Spleen (tissue), 11 donors: ENCODE measurements at regions not wholly inside any gene's neighbourhood (a gene's known extent, or its start where the extent isn't known, plus 50 kb on each side); places are given as distances from the start of the nearest gene placed in this dataset.

Experiments
- DNase-seq: peaks from one replicate; pipeline ENCODE4 v3.0.0-alpha.2; 2020
- H3K27ac ChIP-seq, 8 donors: fragments of 200-600 bp; sonication (generic) in 7 of 8; 1 replicate in 4 of 8; 2 replicates in 4 of 8; pipeline versions ENCODE4 v1.5.0 to v1.8.0; 2016 to 2021; ENCODE audit warnings: inconsistent platforms in 4 of 8, mild to moderate bottlenecking in 4 of 8, moderate library complexity in 1 of 8
- H3K27me3 ChIP-seq, 7 donors: fragments of 200-600 bp; sonication (generic) in 6 of 7; replicated peaks in 1 of 7; 1 replicate in 4 of 7; 2 replicates in 3 of 7; pipeline versions ENCODE4 v1.5.0 to v1.8.0; 2016 to 2021; ENCODE audit warnings: inconsistent platforms in 3 of 7, mild to moderate bottlenecking in 1 of 7
- H3K36me3 ChIP-seq, 6 donors: fragments of 200-600 bp; sonication (generic) in 5 of 6; 1 replicate in 4 of 6; 2 replicates in 2 of 6; pipeline versions ENCODE4 v1.5.0 to v1.8.0; 2016 to 2021; ENCODE audit warnings: inconsistent platforms in 2 of 6
- H3K4me1 ChIP-seq, 6 donors: fragments of 200-600 bp; sonication (generic) in 5 of 6; 1 replicate in 3 of 6; 2 replicates in 3 of 6; pipeline versions ENCODE4 v1.5.0 to v1.8.0; 2016 to 2021; ENCODE audit warnings: inconsistent platforms in 3 of 6
- H3K4me3 ChIP-seq, 8 donors: fragments of 200-600 bp; sonication (generic) in 7 of 8; 1 replicate in 4 of 8; 2 replicates in 4 of 8; pipeline versions ENCODE4 v1.5.0 to v1.8.0; 2016 to 2021; ENCODE audit warnings: inconsistent platforms in 4 of 8, mild to moderate bottlenecking in 4 of 8, moderate library complexity in 2 of 8
- H3K9me3 ChIP-seq, 8 donors: fragments of 200-600 bp; sonication (generic) in 7 of 8; 1 replicate in 4 of 8; 2 replicates in 4 of 8; pipeline versions ENCODE4 v1.5.0 to v1.8.0; 2016 to 2021; ENCODE audit warnings: inconsistent platforms in 4 of 8
- POLR2A ChIP-seq, 3 donors: fragments of 450-650 bp; IDR thresholded peaks; one replicate each; pipeline ENCODE4 v1.5.1; 2017; ENCODE audit warnings: antibody characterized with exemption in 3 of 3, mild to moderate bottlenecking in 1 of 3
- POLR2AphosphoS5 ChIP-seq, 3 donors: sonication (generic); formaldehyde crosslinking; IDR thresholded peaks; one replicate each; pipeline ENCODE4 v1.5.1; 2017; ENCODE audit warnings: antibody characterized with exemption in 3 of 3
- WGBS, 5 donors: extraction: QIAGEN DNeasy Blood & Tissue Kit in 3 of 5; methylation state at CpG; one replicate each; pipeline versions ENCODE4 v1.1.5 to v1.1.7; 2013 to 2018; 5-methylcytosine and 5-hydroxymethylcytosine counted together
- intact Hi-C: fragments of 100-400 bp; cut with DNase I; formaldehyde crosslinking; loops from one replicate; pipeline ENCODE4 v1.15.0; 2023; ENCODE audit warnings: low total_unique reads
- TF ChIP-seq, protein P1 (sequence below), 11 experiments: fragments of 200-600 bp in 7 of 11; fragments of 450-650 bp in 4 of 11; sonication (generic) in 4 of 11; IDR thresholded peaks in 8 of 11; conservative IDR thresholded peaks in 3 of 11; 1 replicate in 7 of 11; 2 replicates in 4 of 11; pipeline versions ENCODE4 v1.4.0 to v1.8.0; 2016 to 2021; ENCODE audit warnings: antibody characterized with exemption in 11 of 11, inconsistent platforms in 4 of 11, mild to moderate bottlenecking in 1 of 11
- donor health status: healthy with polysubstance abuse.
- donor health status: DM: no; HTN: no; CAD: no; lungs with moderate emphysema.
- donor health status: DM: no; HTN: no; CAD: no.
- donor health status: Bipolar disorder and iron deficiency.
- donor health status: healthy.
- donor health status: DM: no; HTN: no; CAD: no.
- donor health status: DM: yes; HTN: yes; CAD: no.

GRCh38 chr2:128921751-128922150 is 603.1 kb upstream of the HS6ST1 start:
- Histone ChIP-seq H3K27ac (no peak overlapping the region), H3K36me3 (no peaks in the 10 kb centered on the region), H3K9me3 (peaks cover 0 to 19% (median 15%) of the 10 kb centered on the region in 8 donors), H3K4me1 (no peaks in the 10 kb centered on the region), H3K4me3 (no peak overlapping the region), H3K27me3 (no peaks in the 10 kb centered on the region)
- no peak for TF ChIP-seq POLR2AphosphoS5 (IDR thresholded peaks at IDR 0.05)
- TF ChIP-seq, protein P1, sequence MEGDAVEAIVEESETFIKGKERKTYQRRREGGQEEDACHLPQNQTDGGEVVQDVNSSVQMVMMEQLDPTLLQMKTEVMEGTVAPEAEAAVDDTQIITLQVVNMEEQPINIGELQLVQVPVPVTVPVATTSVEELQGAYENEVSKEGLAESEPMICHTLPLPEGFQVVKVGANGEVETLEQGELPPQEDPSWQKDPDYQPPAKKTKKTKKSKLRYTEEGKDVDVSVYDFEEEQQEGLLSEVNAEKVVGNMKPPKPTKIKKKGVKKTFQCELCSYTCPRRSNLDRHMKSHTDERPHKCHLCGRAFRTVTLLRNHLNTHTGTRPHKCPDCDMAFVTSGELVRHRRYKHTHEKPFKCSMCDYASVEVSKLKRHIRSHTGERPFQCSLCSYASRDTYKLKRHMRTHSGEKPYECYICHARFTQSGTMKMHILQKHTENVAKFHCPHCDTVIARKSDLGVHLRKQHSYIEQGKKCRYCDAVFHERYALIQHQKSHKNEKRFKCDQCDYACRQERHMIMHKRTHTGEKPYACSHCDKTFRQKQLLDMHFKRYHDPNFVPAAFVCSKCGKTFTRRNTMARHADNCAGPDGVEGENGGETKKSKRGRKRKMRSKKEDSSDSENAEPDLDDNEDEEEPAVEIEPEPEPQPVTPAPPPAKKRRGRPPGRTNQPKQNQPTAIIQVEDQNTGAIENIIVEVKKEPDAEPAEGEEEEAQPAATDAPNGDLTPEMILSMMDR (IDR thresholded peaks at IDR 0.05 in 8 of 11, conservative IDR thresholded peaks at IDR 0.05 in 3 of 11): no peak
- TF ChIP-seq POLR2A (IDR thresholded peaks at IDR 0.05): no peak
- WGBS, 5 donors: 43 to 64% (median 48%) methylated on average over 2 of the region's 2 CpGs
- intact Hi-C loops: no loop called here
- DNase-seq: no peak

- Histone ChIP-seq H3K4me1 (no peaks in the 10 kb centered on the region), H3K27me3 (no peaks in the 10 kb centered on the region), H3K36me3 (no peaks in the 10 kb centered on the region), H3K27ac (no peak overlapping the region), H3K9me3 (peaks cover 0 to 19% (median 15%) of the 10 kb centered on the region in 8 donors), H3K4me3 (no peak overlapping the region)
- intact Hi-C loops: no loop called here
- no peak for DNase-seq
- TF ChIP-seq POLR2AphosphoS5 (IDR thresholded peaks at IDR 0.05) (no peak), POLR2A (IDR thresholded peaks at IDR 0.05) (no peak)
- TF ChIP-seq, protein P1 (IDR thresholded peaks at IDR 0.05 in 8 of 11, conservative IDR thresholded peaks at IDR 0.05 in 3 of 11): no peak
- WGBS, 5 donors: 39 to 84% (median 68%) methylated on average over 2 of the region's 2 CpGs
These were observed 603.5 kb upstream of the HS6ST1 start for GRCh38 chr2:128922154-128922553.

DNA sequence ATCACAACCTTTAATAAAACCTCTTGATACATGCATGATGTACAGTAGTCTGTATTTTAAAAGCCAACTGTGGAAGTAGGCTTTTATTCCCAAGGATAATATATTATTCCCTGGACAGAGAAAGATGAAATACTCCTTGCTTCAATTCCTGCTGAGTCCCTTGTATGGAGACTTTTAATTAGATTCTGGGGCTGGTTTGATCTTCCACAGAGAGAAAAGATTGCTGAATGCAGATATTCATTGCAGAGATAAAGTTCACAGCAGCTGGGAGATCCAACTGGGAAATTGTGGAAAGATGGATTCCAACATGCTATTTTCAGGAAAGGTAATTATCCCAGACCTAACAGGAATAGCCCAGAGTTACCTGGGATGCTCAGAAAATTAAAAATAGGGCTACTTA is 607.0 kb upstream of the HS6ST1 start:
- intact Hi-C loops: no loop called here
- H3K36me3 ChIP-seq: no peaks in the 10 kb centered on the region
- H3K9me3 ChIP-seq: peaks cover 0 to 13% (median 10%) of the 10 kb centered on the region in 8 donors
- TF ChIP-seq POLR2A (IDR thresholded peaks at IDR 0.05) (no peak), POLR2AphosphoS5 (IDR thresholded peaks at IDR 0.05) (no peak)
- TF ChIP-seq, protein P1 (IDR thresholded peaks at IDR 0.05 in 8 of 11, conservative IDR thresholded peaks at IDR 0.05 in 3 of 11): no peak
- no peak overlapping the region for H3K27ac ChIP-seq
- no peaks in the 10 kb centered on the region for H3K4me1 ChIP-seq
- H3K4me3 ChIP-seq: no peak overlapping the region
- no peak for DNase-seq
- H3K27me3 ChIP-seq: no peaks in the 10 kb centered on the region

GRCh38 chr2:128930101-128930500 is 611.4 kb upstream of the HS6ST1 start:
- Histone ChIP-seq H3K4me3 (no peak overlapping the region), H3K9me3 (peaks cover 0 to 13% (median 10%) of the 10 kb centered on the region in 8 donors), H3K27me3 (no peaks in the 10 kb centered on the region), H3K4me1 (no peaks in the 10 kb centered on the region), H3K27ac (no peak overlapping the region), H3K36me3 (no peaks in the 10 kb centered on the region)
- WGBS, 5 donors: 88 to 97% (median 93%) methylated on average over 1 of the region's 1 CpG
- intact Hi-C loops: no loop called here
- DNase-seq: no peak
- no peak for TF ChIP-seq POLR2AphosphoS5 (IDR thresholded peaks at IDR 0.05)
- TF ChIP-seq POLR2A (IDR thresholded peaks at IDR 0.05): no peak
- TF ChIP-seq, protein P1 (IDR thresholded peaks at IDR 0.05 in 8 of 11, conservative IDR thresholded peaks at IDR 0.05 in 3 of 11): no peak
